B cell (primary cell): ENCODE measurements at regions not wholly inside any gene's neighbourhood (a gene's known extent, or its start where the extent isn't known, plus 50 kb on each side); places are given as distances from the start of the nearest gene placed in this dataset.

Experiments used
- ATAC-seq: fragments of 200-7000 bp; cut with Tn5 transposase; one replicate; pipeline ENCODE4 v1.10.0; 2021; ENCODE audit warnings: low read depth, mild to moderate bottlenecking, moderate number of reproducible peaks, moderate library complexity
- CTCF ChIA-PET: fragments of 350-600 bp; sonication (Branson Sonifier 250); formaldehyde crosslinking; loops from one replicate; lab custom pipeline; 2021; ENCODE audit warnings: antibody characterized with exemption, inconsistent platforms; lab: Charles Lee
- POLR2A ChIA-PET: fragments of 350-600 bp; sonication (Branson Sonifier 250); formaldehyde crosslinking; loops from one replicate; lab custom pipeline; 2021; ENCODE audit warnings: antibody characterized with exemption; lab: Charles Lee
- DNase-seq: peaks from one replicate; pipeline ENCODE4 v3.0.0; 2013
- H2AFZ ChIP-seq: 2 replicates; pipeline ENCODE4 v1.6.1; 2012; ENCODE audit warnings: mild to moderate bottlenecking, low read depth, low read length; ENCODE audit not compliant: insufficient read depth, poor library complexity, severe bottlenecking
- H3K27ac ChIP-seq, 2 donors: 1 replicate in 1 of 2; 2 replicates in 1 of 2; pipeline ENCODE4 v1.5.1; 2012 to 2013; ENCODE audit warnings: low read length in 2 of 2, mild to moderate bottlenecking in 2 of 2, moderate library complexity in 1 of 2
- H3K27me3 ChIP-seq, 4 experiments: fragments of 200-600 bp in 1 of 4; sonication (generic) in 1 of 4; replicated peaks in 1 of 4; 1 replicate in 2 of 4; 2 replicates in 2 of 4; pipeline versions ENCODE4 v1.6.1 to v1.7.0; 2013 to 2016; ENCODE audit warnings: low read length in 3 of 4, mild to moderate bottlenecking in 2 of 4, mixed read lengths in 1 of 4, moderate library complexity in 1 of 4; ENCODE audit not compliant: insufficient read depth in 4 of 4, control insufficient read depth in 3 of 4; ENCODE audit errors: control extremely low read depth in 1 of 4
- H3K36me3 ChIP-seq, 2 experiments: replicated peaks in 1 of 2; 1 replicate in 1 of 2; 2 replicates in 1 of 2; pipeline versions ENCODE4 v1.6.1 to v1.7.1; 2013; ENCODE audit warnings: low read length in 1 of 2; ENCODE audit not compliant: insufficient read depth in 2 of 2, control insufficient read depth in 1 of 2; ENCODE audit errors: control extremely low read depth in 1 of 2, extremely low read depth in 1 of 2
- H3K4me1 ChIP-seq, 2 donors: fragments of 200-600 bp in 1 of 2; sonication (generic) in 1 of 2; 1 replicate in 1 of 2; 2 replicates in 1 of 2; pipeline versions ENCODE4 v1.5.1 to v1.6.1; 2013 to 2017; ENCODE audit warnings: low read length in 2 of 2; ENCODE audit not compliant: control insufficient read depth in 2 of 2, insufficient read depth in 2 of 2
- H3K4me2 ChIP-seq: replicated peaks from 2 replicates; pipeline ENCODE3; 2012; ENCODE audit warnings: mild to moderate bottlenecking, low read depth, low read length; ENCODE audit not compliant: poor library complexity, severe bottlenecking
- H3K4me3 ChIP-seq, 5 experiments: fragments of 200-600 bp in 1 of 5; sonication (generic) in 1 of 5; 1 replicate in 3 of 5; 2 replicates in 2 of 5; pipeline versions ENCODE4 v1.5.1 to v1.7.0; 2011 to 2016; ENCODE audit warnings: low read length in 4 of 5, mild to moderate bottlenecking in 4 of 5, low read depth in 2 of 5, control low read depth in 1 of 5, moderate library complexity in 1 of 5; ENCODE audit not compliant: insufficient read depth in 1 of 5; ENCODE audit errors: control extremely low read depth in 1 of 5, extremely low read depth in 1 of 5
- H3K79me2 ChIP-seq: fragments of 200-600 bp; sonication (generic); one replicate; pipeline ENCODE4 v1.6.0; 2016; ENCODE audit warnings: low read length; ENCODE audit not compliant: control insufficient read depth, insufficient read depth
- H3K9ac ChIP-seq: fragments of 200-600 bp; sonication (generic); 2 replicates; pipeline ENCODE4 v1.6.1; 2017; ENCODE audit warnings: mild to moderate bottlenecking, low read length, moderate library complexity
- H3K9me3 ChIP-seq, 3 donors: one replicate each; pipeline versions ENCODE4 v1.6.1 to v1.7.1; 2013; ENCODE audit warnings: low read length in 2 of 3; ENCODE audit not compliant: control insufficient read depth in 2 of 3, insufficient read depth in 1 of 3; ENCODE audit errors: control extremely low read depth in 1 of 3
- H4K20me1 ChIP-seq: 2 replicates; pipeline ENCODE4 v1.6.0; 2012; ENCODE audit warnings: mild to moderate bottlenecking, low read length; ENCODE audit not compliant: insufficient read depth, control insufficient read depth, poor library complexity, severe bottlenecking
- H3K27ac Mint-ChIP-seq: one replicate; pipeline ENCODE4 v1.8.0; 2021; ENCODE audit warnings: mixed read lengths
- H3K27me3 Mint-ChIP-seq: one replicate; pipeline ENCODE4 v1.8.0; 2021; ENCODE audit warnings: mixed read lengths
- H3K4me1 Mint-ChIP-seq: one replicate; pipeline ENCODE4 v1.8.0; 2021; ENCODE audit warnings: mixed read lengths
- H3K4me3 Mint-ChIP-seq: one replicate; pipeline ENCODE4 v1.8.0; 2021; ENCODE audit warnings: mixed read lengths
- H3K9me3 Mint-ChIP-seq: one replicate; pipeline ENCODE4 v1.8.0; 2022; ENCODE audit warnings: mixed read lengths; ENCODE audit not compliant: insufficient read depth
- EZH2 ChIP-seq: IDR thresholded peaks from 2 replicates; pipeline ENCODE4 v1.6.1; 2012; ENCODE audit warnings: borderline replicate concordance, low read depth, mild to moderate bottlenecking, moderate library complexity, low read length; ENCODE audit not compliant: insufficient read depth, poor library complexity, severe bottlenecking
- WGBS: methylation state at CpG from one replicate; pipeline ENCODE4 v1.1.5; 2013; ENCODE audit warnings: missing lambda C conversion rate; ENCODE audit not compliant: insufficient coverage; 5-methylcytosine and 5-hydroxymethylcytosine counted together
- intact Hi-C: fragments of 100-400 bp; cut with micrococcal nuclease; formaldehyde crosslinking; loops from one replicate; pipeline ENCODE4 v1.10.0; 2022
- TF ChIP-seq, protein P1 (sequence below): fragments of 200-600 bp; IDR thresholded peaks from one replicate; pipeline ENCODE4 v1.8.0; 2022; ENCODE audit warnings: antibody characterized with exemption, mild to moderate bottlenecking

DNA sequence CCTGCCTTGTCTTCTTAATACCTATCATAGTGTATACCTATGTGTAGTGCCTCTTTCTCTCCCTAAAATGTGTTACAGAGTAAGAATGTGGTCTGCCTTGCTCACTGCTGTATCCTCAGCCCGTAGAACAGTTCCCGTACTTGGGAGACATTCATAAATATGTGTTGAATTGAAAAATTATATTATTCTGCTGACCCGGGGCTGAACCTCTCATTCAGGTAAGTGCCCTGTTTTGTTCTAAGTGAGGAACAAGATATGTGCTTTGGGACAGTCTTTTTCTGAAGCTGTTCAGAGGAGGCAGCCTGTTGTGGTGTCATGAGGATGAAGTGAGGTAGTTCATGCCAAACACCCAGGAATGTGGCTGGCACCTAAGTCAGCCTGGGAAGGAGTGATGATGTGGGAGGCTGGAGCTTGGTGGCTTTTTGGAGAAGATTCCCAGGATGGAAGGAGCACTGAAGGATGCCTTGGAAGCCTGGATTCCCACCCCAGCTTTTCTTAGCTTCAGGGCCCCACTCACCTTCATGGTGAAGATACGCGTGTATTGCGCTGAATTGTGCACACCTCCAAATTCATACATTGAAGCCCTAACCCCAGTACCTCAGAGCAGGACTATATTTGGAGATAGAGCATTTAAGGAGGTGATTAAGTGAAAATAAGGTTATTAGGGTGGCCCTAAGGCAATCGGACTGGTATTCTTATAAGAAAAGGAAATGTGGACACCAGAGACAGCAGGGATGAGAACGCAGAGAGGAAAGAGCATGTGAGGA lies 166.3 kb downstream of the DDX1 start:
- no peak overlapping the region for H3K9ac ChIP-seq
- 95% methylated on average over 4 of the region's 8 CpGs for WGBS
- H3K4me1 ChIP-seq, result no peaks in the 10 kb centered on the region
- Mint-ChIP-seq H3K4me3 (no peak overlapping the region), H3K4me1 (no peaks in the 10 kb centered on the region), H3K27ac (no peak overlapping the region), H3K27me3 (peaks cover 7% of the 10 kb centered on the region), H3K9me3 (peaks cover 5% of the 10 kb centered on the region)
- no peak overlapping the region for H3K27ac ChIP-seq
- ATAC-seq (no peak), DNase-seq (no peak)
- TF ChIP-seq EZH2, result no peak
- TF ChIP-seq, protein P1, sequence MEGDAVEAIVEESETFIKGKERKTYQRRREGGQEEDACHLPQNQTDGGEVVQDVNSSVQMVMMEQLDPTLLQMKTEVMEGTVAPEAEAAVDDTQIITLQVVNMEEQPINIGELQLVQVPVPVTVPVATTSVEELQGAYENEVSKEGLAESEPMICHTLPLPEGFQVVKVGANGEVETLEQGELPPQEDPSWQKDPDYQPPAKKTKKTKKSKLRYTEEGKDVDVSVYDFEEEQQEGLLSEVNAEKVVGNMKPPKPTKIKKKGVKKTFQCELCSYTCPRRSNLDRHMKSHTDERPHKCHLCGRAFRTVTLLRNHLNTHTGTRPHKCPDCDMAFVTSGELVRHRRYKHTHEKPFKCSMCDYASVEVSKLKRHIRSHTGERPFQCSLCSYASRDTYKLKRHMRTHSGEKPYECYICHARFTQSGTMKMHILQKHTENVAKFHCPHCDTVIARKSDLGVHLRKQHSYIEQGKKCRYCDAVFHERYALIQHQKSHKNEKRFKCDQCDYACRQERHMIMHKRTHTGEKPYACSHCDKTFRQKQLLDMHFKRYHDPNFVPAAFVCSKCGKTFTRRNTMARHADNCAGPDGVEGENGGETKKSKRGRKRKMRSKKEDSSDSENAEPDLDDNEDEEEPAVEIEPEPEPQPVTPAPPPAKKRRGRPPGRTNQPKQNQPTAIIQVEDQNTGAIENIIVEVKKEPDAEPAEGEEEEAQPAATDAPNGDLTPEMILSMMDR, result no peak
- H2AFZ ChIP-seq, result no peak overlapping the region
- intact Hi-C loops, result no loop called here
- peaks cover 0 to 14% (median 0%) of the 10 kb centered on the region in 3 donors for H3K9me3 ChIP-seq
- H3K79me2 ChIP-seq, result no peaks in the 10 kb centered on the region
- H3K4me2 ChIP-seq, result no peak overlapping the region
- H3K36me3 ChIP-seq, result no peaks in the 10 kb centered on the region
- no peak overlapping the region for H3K4me3 ChIP-seq
- POLR2A ChIA-PET, result no interaction called here
- H4K20me1 ChIP-seq, result no peaks in the 10 kb centered on the region
- CTCF ChIA-PET, result no interaction called here
- H3K27me3 ChIP-seq, result no peaks in the 10 kb centered on the region

DNA sequence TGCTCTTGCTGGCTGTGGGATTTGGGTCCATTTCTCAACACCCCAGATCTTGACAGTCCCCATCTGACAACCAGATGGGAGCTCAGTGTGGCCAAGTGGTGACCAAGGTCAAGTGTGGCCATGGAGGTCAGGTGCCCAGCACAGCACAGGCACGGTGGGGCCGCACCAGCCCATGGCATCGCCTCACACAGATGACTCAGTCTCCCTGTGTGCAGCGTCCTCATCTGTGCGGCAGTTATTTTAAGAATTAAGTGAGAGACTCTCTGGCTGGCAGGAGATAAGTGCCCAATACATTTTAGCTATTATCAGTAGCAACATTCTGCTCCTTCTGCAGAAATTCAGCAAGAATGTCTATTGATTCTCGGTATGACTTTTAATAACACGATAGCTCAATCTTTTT lies 167.2 kb downstream of the DDX1 start:
- no peaks in the 10 kb centered on the region for H3K27me3 ChIP-seq
- no peaks in the 10 kb centered on the region for H3K4me1 ChIP-seq
- WGBS, result 100% methylated on average over 5 of the region's 7 CpGs
- no peak overlapping the region for H3K4me3 ChIP-seq
- DNase-seq, result no peak
- no peaks in the 10 kb centered on the region for H4K20me1 ChIP-seq
- CTCF ChIA-PET, result no interaction called here
- H2AFZ ChIP-seq, result no peak overlapping the region
- H3K9me3 ChIP-seq, result peaks cover 0 to 14% (median 0%) of the 10 kb centered on the region in 3 donors
- POLR2A ChIA-PET, result no interaction called here
- Mint-ChIP-seq H3K4me1 (no peaks in the 10 kb centered on the region), H3K27ac (no peak overlapping the region), H3K4me3 (no peak overlapping the region), H3K9me3 (peaks cover 5% of the 10 kb centered on the region), H3K27me3 (peaks cover 7% of the 10 kb centered on the region)
- no peaks in the 10 kb centered on the region for H3K36me3 ChIP-seq
- H3K9ac ChIP-seq, result no peak overlapping the region
- ATAC-seq, result no peak
- intact Hi-C loops, result no loop called here
- no peaks in the 10 kb centered on the region for H3K79me2 ChIP-seq
- no peak overlapping the region for H3K4me2 ChIP-seq
- H3K27ac ChIP-seq, result no peak overlapping the region
- TF ChIP-seq EZH2, result no peak
- TF ChIP-seq, protein P1, result no peak
